ENCODE measurements at regions not wholly inside any gene's neighbourhood (a gene's known extent, or its start where the extent isn't known, plus 50 kb on each side); places are given as distances from the start of the nearest gene placed in this dataset.

DNA sequence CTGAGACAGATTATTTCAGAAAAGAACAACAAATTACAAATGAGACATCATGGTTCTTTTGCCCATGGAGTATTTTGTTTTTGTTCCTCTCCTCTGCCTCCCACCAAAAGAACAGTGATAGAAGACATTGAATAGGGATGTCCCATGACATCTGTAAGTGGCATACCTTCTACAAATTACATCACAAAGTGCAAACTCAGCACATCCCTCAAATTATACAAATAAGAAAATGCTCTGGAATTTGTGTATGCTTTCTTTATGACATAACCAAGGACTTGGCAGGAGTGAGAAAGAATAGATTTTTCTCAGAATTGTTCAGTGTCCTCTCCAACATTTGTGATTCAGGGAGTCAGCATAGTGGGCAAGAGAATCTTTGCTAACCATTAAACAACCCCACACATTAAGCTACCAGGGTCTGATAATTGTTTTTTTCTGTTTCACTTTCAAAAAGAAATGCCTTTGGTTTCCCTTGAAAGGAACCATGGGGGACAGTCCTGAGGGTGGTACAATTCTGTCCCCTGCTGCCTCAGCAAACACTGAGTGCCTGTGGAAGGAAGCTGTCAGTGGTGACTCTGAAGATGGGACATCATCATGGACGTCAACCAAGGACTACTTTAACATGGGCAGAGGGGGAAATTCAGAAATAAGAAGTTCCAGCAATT lies 430.3 kb downstream of the AASDHPPT start:
- TF ChIP-seq CTCF (IDR thresholded peaks at IDR 0.05) (no peak), POLR2AphosphoS5 (IDR thresholded peaks at IDR 0.05; ENCODE audit: low read depth, low read length) (no peak)
